ENCODE measurements at regions not wholly inside any gene's neighbourhood (a gene's known extent, or its start where the extent isn't known, plus 50 kb on each side); places are given as distances from the start of the nearest gene placed in this dataset.

DNA sequence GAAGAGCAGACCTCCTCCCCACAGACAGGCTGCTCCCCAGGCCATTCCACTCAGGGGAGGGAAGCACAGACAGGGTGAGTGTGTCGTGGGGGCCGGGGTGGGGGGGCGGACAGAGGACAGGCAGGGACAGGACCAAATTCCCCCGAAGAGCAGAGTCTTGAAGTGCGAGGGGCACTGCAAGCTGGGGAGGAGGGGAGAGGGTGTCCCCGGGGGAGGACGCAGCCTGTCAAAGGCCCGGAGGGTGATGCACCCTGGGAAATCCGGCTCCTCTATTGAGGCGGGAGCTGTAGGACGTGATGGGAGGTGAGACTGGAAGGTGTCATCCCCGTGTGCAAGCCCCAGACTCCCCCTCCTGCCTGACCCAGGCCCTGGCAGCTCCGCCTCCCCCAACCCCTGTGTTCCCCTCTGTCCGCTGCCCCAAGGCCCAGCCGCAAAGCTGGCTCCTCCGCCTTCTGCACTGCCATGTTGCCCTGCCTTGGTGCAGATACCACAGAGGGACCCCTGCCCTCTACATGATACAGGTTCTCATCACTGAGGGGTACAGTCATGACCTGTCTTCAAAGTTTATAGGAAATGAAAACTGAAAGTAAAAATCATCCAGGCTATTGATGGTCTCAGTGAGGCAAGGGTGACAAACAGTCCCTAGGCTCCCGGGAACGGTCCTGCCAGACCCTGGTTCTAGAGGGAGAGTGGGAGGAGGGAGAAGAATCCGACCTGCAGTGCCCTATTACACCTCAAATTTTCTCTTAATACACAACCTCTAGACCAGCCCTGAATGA is 76.3 kb upstream of the IQSEC1 start:
- no peak overlapping the region for H3K4me3 ChIP-seq (ENCODE audit: insufficient read depth, low read depth, low read length)
- H2BK20ac ChIP-seq (ENCODE audit: low read depth, low read length), result no peak overlapping the region
- H3K36me3 ChIP-seq (ENCODE audit: control insufficient read depth, insufficient read depth, low read length), result no peaks in the 10 kb centered on the region
- no peaks in the 10 kb centered on the region for H3K79me1 ChIP-seq (ENCODE audit: low read depth in 1 of 2, low read length in 2 of 2)
- in situ Hi-C loops (cut with MboI; ENCODE audit: low sequenced_read_pairs) (no loop called here), dilution Hi-C loops (cut with HindIII; ENCODE audit: low sequenced_read_pairs, unreplicated experiment) (no loop called here), intact Hi-C loops (cut with micrococcal nuclease) (no loop called here)
- H2BK5ac ChIP-seq (ENCODE audit: low read depth, low read length, poor library complexity, severe bottlenecking), result no peak overlapping the region
- H2AK5ac ChIP-seq (ENCODE audit: low read depth, low read length), result no peak overlapping the region
- H4K20me1 ChIP-seq (ENCODE audit: insufficient read depth, low read length), result no peaks in the 10 kb centered on the region
- BruUV-seq (replicated peaks), result no TSS peak
- H3K14ac ChIP-seq (replicated peaks; ENCODE audit: low read depth, low read length), result no peak overlapping the region
- no peak overlapping the region for H4K8ac ChIP-seq (ENCODE audit: low read depth in 2 of 2, low read length in 2 of 2)
- no peak overlapping the region for H2BK120ac ChIP-seq (ENCODE audit: low read depth, low read length)
- H2AFZ ChIP-seq (replicated peaks; ENCODE audit: low read length, poor library complexity), result peak overlapping the region; percentile 63
- no peak overlapping the region for H3K23ac ChIP-seq (ENCODE audit: low read depth, low read length)
- H3K56ac ChIP-seq (ENCODE audit: extremely low read depth, insufficient read depth, low read length), result no peak overlapping the region
- 31% methylated on average over 5 of the region's 19 CpGs; no CpG with 5 or more reads in 1 of the 2 experiments for whole genome bisulfite sequencing, 2 experiments (ENCODE audit: extremely low coverage in 2 of 2, insufficient read length in 1 of 2)
- H4K91ac ChIP-seq (ENCODE audit: insufficient read depth, low read depth, low read length), result no peak overlapping the region
- H4K5ac ChIP-seq (ENCODE audit: low read depth, low read length), result no peak overlapping the region
- H3K9me1 ChIP-seq (ENCODE audit: insufficient read depth, low read length), result no peaks in the 10 kb centered on the region
- CTCF ChIA-PET, result no interaction called here
- peaks cover 12% of the 10 kb centered on the region; the same call in 1 of the 2 replicates for H3K27me3 ChIP-seq (ENCODE audit: control insufficient read depth, insufficient read depth, low read length)
- H3K4ac ChIP-seq (ENCODE audit: low read depth, low read length), result no peak overlapping the region
- H2AK9ac ChIP-seq (replicated peaks; ENCODE audit: low read depth, low read length, poor library complexity), result no peak overlapping the region
- H3K4me2 ChIP-seq (ENCODE audit: low read depth, low read length), result peak overlapping the region; percentile 41; the same call in 1 of the 2 replicates
- no peak overlapping the region for H3K18ac ChIP-seq (ENCODE audit: low read depth, low read length)
- ATAC-seq (ENCODE audit: low read depth) (no peak), DNase-seq (no peak)
- H2BK15ac ChIP-seq (ENCODE audit: low read depth, low read length), result no peak overlapping the region
- no peak overlapping the region for H3K9ac ChIP-seq (ENCODE audit: low read depth, low read length)
- H3K27ac ChIP-seq (ENCODE audit: insufficient read depth, low read length), result no peak overlapping the region
- H3K4me1 ChIP-seq (ENCODE audit: control insufficient read depth, insufficient read depth, low read length), result no peaks in the 10 kb centered on the region
- POLR2A ChIA-PET (ENCODE audit: unreplicated experiment), result no interaction called here
- H3K9me3 ChIP-seq (ENCODE audit: control insufficient read depth, insufficient read depth, low read length), result no peaks in the 10 kb centered on the region
- no peak for TF ChIP-seq NFE2L2 (IDR thresholded peaks at IDR 0.05; ENCODE audit: low read depth, low read length)
- no peak for TF ChIP-seq FOS (IDR thresholded peaks at IDR 0.05; ENCODE audit: low read depth, low read length)
- TF ChIP-seq, protein P1, sequence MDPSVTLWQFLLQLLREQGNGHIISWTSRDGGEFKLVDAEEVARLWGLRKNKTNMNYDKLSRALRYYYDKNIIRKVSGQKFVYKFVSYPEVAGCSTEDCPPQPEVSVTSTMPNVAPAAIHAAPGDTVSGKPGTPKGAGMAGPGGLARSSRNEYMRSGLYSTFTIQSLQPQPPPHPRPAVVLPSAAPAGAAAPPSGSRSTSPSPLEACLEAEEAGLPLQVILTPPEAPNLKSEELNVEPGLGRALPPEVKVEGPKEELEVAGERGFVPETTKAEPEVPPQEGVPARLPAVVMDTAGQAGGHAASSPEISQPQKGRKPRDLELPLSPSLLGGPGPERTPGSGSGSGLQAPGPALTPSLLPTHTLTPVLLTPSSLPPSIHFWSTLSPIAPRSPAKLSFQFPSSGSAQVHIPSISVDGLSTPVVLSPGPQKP (IDR thresholded peaks at IDR 0.05; ENCODE audit: borderline replicate concordance, low read depth, low read length), result no peak
- TF ChIP-seq POLR2A (IDR thresholded peaks at IDR 0.05; ENCODE audit: low read depth, low read length), result no peak
- TF ChIP-seq SMC3 (IDR thresholded peaks at IDR 0.05; ENCODE audit: low read depth, low read length), result no peak
- TF ChIP-seq CEBPB (IDR thresholded peaks at IDR 0.05; ENCODE audit: low read depth, low read length), result no peak
- TF ChIP-seq, protein P2, sequence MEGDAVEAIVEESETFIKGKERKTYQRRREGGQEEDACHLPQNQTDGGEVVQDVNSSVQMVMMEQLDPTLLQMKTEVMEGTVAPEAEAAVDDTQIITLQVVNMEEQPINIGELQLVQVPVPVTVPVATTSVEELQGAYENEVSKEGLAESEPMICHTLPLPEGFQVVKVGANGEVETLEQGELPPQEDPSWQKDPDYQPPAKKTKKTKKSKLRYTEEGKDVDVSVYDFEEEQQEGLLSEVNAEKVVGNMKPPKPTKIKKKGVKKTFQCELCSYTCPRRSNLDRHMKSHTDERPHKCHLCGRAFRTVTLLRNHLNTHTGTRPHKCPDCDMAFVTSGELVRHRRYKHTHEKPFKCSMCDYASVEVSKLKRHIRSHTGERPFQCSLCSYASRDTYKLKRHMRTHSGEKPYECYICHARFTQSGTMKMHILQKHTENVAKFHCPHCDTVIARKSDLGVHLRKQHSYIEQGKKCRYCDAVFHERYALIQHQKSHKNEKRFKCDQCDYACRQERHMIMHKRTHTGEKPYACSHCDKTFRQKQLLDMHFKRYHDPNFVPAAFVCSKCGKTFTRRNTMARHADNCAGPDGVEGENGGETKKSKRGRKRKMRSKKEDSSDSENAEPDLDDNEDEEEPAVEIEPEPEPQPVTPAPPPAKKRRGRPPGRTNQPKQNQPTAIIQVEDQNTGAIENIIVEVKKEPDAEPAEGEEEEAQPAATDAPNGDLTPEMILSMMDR (conservative IDR thresholded peaks at IDR 0.05; ENCODE audit: low read depth, low read length), result no peak
- TF ChIP-seq BHLHE40 (IDR thresholded peaks at IDR 0.05; ENCODE audit: low read depth, low read length), result no peak
- TF ChIP-seq RAD21 (IDR thresholded peaks at IDR 0.05; ENCODE audit: low read length), result no peak
- no peak for TF ChIP-seq CHD1 (IDR thresholded peaks at IDR 0.05; ENCODE audit: low read depth, low read length)
- no peak for TF ChIP-seq MAFK (IDR thresholded peaks at IDR 0.05; ENCODE audit: low read depth, low read length)
- TF ChIP-seq RCOR1 (IDR thresholded peaks at IDR 0.05; ENCODE audit: insufficient replicate concordance, low read length), result no peak
- TF ChIP-seq MAZ (IDR thresholded peaks at IDR 0.05; ENCODE audit: borderline replicate concordance, low read depth, low read length), result no peak
- TF ChIP-seq RFX5 (IDR thresholded peaks at IDR 0.05; ENCODE audit: low read depth, low read length), result no peak
- TF ChIP-seq MXI1 (IDR thresholded peaks at IDR 0.05; ENCODE audit: borderline replicate concordance, low read depth, low read length), result no peak
- TF ChIP-seq, protein P3, sequence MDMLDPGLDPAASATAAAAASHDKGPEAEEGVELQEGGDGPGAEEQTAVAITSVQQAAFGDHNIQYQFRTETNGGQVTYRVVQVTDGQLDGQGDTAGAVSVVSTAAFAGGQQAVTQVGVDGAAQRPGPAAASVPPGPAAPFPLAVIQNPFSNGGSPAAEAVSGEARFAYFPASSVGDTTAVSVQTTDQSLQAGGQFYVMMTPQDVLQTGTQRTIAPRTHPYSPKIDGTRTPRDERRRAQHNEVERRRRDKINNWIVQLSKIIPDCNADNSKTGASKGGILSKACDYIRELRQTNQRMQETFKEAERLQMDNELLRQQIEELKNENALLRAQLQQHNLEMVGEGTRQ (IDR thresholded peaks at IDR 0.05; ENCODE audit: low read depth, low read length), result no peak
